HuH-7 (cell line): ENCODE measurements at regions not wholly inside any gene's neighbourhood (a gene's known extent, or its start where the extent isn't known, plus 50 kb on each side); places are given as distances from the start of the nearest gene placed in this dataset.
A peak's percentile ranks its signal among the peaks of the same experiment; 100 is the strongest.

Experiments
- DNase-seq: peaks from one replicate; pipeline ENCODE4 v3.0.0; 2011; ENCODE audit warnings: low spot score

DNA sequence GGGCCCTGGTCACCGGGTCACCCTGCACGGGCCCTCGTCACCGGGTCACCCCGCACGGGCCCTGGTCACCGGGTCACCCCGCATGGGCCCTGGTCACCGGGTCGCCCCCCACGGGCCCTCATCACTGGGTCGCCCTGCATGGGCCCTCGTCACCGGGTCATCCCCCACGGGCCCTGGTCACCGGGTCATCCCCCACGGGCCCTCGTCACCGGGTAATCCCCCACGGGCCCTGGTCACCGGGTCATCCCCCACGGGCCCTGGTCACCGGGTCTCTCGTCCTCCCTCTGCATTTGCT, 77.6 kb downstream of the RIPK4 start:
- DNase-seq: no peak

DNA sequence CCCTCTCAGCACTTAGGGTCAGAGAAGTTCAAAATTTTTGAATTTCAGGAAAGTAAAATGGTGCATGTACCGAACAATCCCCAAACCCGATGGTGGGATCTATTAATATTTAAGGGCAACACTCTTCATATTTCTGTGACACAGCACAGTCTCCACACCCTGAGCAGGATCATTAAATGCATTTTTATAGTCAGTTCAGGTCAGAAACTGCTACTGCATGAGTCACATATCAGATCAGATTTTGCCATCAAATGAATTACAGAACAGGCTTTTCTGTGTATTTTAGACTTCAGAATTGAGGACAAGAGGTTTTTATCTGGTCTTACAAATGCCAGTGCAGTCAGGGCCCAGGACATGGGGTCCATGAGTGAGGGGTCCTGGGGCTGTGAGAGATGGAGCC, 79.2 kb downstream of the RIPK4 start:
- no peak for DNase-seq

DNA sequence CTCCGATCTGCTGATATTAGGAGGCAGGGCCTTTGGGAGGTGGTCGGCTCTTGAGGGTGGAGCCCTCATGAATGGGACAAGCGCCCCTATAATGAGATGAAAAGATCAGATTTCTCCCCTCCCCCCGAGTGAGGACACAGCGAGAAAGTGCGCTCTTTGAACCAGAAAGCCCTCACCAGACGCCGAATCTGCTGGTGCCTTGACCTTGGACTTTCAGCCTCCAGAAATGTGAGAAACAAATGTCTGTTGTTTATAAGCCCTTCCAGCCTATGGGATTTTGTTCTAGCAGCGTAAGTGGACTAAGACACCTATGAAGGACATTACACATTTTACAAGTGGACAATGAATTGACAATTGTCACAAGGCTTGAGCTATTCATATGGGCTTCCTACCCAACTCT, 80.2 kb downstream of the RIPK4 start:
- no peak for DNase-seq

DNA sequence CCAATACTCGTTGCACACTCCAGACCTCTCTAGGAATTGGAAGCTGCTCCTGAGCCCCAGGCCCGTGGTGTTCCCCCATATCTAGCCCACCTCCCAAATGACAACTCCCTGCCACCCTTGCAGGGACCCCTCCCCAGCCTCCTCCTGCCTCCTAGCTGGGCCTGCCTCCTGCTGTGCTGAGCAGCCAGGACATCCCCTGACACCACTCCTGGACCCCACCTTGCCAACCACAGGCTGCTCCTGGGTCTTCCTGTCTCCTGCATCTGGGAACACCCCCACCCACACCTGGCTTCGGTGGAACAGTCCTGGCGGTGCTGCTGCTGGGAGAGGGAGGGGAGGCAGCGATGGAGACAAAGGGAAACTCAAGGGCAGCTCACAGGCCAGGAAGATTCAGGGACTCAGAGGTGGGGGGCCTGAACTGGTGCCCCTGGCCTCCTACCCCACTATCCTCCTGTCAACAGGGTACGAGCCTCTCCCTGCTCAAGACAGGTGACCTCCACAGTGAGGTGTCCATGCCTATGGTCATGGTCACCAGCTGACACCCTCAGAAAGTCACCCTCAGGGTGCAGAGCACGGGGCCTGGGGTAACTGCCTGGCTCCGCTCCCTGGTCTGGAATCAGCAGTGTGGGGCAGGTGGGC, 81.2 kb downstream of the RIPK4 start:
- DNase-seq: no peak

DNA sequence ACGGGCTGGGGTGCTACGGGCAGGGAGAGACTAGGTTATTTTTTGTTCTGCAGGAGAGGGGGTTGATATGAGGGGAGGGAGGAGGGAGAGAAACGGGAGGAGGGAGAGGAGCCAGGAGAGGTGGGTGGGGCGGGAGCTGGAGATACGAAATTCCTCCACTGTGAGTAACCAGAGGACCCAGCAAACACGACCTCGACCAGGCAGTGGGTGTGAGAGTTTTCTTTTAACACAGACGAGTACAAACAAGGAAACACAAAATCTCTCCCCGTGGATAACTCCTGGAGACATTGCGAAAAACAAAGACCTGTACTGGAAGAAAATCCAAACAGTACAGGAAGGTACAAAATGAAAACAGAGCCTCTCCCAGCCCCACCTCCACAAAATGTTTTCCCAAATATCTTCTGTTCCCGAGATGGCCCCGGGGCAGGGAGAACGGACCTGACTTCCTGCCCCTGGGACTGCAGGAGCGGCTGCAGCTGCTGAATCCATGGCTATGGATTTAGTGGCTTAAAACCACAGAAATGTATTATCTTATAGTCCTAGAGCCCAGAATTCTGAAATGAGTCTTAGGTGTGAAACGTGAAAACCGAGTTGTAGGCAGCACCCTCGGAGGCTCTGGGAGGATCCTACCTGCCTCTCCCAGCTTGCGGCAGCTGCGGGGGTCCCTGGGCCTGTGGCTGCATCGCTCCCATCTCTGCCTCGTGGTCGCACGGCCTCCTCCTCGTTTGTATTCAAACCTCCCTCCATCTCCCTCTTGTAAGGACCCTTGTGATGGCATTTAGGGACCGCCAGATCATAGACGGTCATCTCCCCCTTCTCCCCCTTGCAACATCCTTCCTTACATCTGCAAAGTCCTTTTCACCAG, 82.2 kb downstream of the RIPK4 start:
- no peak for DNase-seq

DNA sequence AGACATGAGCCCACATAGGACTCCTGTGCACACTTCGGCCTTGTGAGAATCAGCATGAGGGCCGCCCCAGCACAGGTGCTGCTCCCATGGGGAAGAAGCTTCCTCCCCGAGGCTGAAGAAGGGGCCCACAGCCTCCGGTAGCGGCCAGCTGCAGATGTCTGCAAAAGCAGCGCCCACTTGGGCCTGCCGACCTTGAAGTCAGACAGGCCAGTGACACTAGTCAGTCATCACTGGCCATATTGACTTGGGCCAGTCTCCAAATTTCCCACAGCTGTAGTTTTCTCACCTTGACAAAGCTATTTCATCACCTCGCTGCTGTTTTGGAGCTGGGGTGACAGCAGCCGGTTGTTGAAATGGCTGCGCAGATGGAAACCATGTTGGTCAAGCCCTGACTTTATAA, 83.0 kb downstream of the RIPK4 start:
- no peak for DNase-seq

DNA sequence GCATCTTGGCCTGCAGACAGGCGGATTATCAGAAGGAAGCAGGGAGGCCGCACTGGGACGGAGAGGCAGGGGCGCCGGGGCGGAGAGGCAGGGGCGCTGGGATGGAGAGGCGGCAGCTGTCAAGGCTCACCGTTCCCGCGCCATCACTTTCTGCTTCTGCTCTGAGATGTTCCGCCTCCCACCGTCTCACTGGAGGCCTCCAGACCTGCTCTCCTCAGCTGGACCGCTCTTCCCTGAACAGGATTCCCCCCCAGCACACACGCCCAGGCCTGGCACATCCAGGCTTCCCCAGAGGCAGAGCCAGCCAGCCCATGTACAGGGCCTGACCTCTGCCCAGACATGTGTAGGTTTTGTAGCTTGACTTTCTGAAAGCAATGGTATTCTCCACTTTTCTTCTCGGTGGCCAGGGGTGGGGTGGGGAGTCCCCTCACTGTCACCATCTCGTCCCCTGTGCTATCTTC, 84.1 kb downstream of the RIPK4 start:
- DNase-seq: no peak

DNA sequence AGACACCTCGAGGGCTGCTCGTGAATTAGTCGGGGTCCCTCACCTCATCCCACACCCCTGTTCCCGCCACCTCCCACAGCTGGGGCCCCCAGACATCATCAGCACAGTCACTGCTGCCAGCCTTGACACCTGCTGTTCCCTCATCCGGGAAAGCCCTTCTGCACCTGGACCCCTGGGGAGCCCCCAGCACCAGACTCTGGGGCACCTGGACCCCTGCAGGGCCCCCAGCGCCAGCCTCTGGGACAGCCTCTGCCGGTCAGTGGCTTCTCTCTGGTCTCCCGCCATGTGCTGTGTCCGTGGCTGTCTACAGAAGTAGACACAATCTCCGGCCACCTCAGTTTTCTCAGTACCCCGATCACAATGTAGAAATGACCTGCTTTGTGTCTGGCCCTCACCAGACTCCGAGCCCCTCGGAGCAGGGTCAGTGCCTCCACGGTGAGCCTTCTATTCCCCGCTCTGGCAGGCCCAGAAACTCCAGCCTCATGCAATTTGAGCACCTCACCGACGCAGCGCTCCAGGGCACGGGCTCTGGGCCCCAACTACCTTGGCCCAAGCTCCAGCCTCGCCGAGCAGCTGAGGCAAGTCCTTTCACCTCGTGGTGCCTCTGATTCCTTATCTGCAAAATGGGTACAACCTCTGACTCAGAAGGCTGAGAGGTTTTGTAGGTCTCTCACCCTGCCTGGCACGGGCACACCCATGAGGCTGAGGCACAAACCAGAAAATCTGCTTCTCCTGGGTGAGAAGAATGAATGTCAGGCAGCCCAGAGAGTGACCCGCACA, 84.7 kb downstream of the RIPK4 start:
- no peak for DNase-seq

DNA sequence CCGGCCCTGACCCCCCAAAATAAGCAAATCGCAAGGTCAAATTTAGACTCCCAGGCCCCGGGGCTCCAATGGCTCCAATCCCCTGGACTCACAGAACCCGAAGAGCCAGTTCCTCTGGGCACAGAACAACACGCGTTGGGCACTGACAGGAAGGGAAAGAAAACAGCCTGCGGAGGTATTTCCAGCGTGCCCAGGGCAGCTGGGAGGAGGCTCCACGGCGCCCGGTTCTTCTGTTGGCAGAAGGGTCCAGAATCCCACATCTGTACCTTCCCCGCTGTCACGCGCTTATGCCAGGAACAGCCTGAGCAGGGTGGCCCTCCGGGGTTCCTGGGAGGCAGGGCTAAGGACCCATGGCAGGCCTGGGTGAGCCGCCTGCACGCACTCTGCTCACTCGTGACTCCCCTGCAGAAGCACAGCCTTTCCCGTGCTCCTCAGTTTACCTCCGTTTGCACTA, 85.5 kb downstream of the RIPK4 start:
- no peak for DNase-seq

DNA sequence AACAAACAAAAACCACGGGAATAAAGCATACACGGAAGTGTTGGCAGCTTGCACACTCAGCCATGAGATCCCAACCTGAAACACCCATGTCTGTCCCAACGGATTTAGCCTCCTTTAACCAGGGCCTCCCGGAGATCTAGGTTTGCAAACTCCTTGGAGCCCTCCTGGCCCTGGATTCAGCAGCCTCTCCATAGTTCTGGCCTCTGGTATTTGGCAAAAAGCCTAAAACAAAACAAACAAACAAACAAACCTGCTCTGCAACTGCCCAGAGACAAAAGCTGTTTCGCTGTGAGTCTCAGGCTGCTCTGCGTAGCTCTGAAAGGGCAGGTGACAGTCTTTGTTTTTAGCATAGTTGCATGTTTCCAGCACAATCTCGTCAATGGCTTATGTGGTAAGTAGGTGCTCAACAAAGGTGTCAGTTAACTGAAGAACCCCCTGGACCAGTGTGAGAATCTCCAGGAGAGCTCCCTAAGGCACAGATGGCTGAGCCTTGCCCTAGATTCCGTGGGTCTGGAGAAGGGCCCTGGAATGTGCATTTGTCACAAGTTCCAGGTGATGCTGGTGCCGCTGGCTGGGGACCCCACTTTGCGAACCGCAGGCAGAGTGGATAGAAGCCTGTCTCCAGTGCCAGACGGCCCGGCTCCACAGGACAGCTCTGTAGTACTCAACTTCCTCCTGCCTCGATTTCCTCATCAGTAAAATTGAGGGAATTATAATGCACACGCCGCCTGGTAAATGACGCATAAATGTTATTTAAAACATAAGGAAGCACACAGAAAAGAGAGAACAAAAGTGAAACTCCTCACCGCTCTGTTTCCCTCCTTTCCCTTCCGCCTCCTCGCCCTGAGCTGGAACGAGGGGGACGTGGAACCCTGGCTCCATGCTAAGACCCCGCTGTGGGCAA, 86.2 kb downstream of the RIPK4 start:
- no peak for DNase-seq

DNA sequence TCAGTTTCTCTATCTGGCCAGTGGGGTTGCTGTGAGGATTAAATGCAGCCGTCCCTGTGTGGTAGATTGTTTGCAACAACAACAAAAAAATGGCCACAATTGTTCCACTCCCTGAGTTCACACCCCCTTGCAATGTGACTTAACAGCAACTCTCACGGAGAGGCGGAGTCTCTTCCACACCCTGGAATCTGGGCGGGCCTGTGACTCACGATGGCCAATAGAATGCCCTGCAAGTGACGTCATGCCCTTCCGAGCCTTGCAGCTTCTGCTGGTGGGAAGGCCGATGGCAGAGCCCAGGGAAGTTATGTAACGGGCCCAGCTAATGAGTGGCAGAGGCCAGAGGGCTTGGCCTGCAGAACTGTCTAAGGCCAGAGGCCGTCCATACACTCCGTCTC, 87.9 kb downstream of the RIPK4 start:
- DNase-seq: peak; percentile 94

DNA sequence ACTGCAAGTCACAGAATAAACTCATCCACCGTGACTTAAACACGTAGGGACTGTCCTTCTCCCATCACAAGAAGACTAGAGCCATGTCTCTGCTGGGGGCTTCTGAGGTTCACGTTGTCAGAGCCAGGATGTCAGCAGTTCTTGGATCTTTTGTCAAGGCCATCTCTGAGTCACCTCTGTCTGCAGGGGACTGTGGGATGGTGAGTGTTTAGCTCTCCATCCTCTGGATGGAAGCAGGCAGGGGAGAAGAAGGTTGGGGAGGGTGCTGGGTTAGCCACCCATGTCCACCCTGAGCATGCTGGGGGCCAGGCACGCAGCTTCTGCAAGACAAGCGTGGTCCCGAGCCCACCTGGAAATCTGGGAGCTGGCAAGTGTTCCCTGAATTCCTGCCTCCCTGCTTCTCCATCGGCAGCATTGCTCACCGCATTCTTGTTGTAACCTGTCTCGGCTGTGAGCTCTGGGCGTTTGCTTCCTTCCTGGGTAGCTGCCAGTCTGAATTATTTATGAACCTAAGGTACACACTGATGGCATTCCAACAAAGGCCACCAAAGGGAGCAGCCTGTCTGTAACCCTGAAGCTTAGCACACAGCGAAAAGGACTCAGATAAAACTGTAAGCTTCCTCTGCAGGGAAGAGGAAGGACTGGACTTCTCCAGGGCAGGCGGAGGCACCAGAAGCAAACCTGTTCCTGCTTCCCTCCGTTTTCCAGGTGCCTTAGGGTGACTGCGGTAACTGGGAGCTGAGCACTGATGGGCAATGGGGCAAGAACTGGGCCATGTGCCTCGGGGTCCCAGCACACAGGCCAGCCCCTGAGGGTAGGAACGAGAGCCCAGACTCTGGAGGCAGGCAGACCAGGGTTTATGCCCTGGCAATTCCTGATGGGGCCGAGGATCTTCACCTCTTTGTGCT, 88.6 kb downstream of the RIPK4 start:
- DNase-seq: peak; percentile 59

DNA sequence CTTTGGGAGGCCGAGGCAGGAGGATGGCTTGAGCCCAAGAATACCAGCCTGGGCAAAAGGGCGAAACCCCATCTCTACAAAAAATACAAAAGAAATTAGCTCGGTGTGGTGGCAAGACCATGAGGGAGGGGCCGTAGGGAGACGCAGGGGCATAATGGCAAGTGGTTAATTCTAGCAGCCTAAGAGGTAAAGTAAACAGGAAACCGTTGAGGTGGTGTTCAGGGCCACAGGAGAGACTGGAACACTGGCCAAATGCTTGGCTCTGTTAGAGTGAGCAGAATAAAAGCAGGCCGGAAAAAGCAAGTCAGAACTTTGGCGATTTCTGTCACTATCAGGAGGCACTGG, 89.2 kb downstream of the RIPK4 start:
- DNase-seq: no peak

DNA sequence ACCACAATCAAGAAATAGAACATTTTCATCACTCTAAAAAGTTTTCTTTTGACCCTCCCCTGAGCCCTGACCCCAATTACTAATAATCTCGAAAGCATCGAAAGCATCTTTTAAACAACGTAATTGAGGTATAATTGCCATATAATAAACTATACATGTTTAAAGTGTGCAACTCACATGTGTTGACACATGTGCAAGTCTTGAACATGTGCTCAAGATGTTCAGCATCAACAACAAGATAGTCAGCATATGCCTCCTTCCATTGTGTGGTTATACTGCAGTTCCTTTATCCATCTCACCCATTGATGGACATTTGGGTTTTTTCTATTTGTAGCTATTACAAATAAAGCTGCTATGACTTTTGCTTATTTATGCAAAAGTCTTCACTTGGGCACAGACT, 90.7 kb downstream of the RIPK4 start:
- no peak for DNase-seq

DNA sequence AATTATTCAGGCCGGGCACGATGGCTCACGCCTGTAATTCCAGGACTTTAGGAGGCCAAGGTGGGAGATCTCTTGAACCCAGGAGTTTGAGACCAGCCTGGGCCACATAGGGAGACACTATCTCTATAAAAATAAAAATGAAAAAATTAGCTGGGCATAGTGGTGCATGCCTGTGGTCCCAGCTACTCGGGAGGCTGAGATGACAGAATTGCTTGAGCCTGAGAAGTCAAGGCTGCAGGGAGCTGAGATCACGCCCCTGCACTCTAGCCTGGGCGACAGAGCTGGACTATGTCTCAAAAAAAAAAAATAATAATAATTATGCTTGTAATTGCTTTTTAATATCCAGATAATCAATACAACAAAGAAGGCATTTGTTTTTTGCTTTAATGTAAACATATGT, 91.3 kb downstream of the RIPK4 start:
- no peak for DNase-seq

DNA sequence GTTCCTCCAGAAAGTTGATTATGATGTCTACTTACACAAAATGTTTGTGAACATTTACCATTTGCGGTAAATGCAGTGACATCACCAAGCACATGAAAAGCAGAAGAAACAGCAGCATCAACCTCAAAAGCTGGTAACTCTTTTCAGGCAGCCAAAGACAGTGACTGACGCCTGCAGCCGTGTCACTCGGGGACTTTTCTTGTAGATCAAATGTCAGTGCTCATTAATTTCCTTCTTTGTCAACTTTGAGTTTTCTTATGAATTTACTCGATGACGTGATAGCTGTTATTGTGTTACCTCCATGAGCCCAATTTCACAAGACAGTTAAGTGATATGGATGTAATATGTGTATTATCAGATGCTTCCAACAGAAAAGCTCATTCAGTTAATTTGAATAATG, 92.5 kb downstream of the RIPK4 start:
- DNase-seq: no peak

DNA sequence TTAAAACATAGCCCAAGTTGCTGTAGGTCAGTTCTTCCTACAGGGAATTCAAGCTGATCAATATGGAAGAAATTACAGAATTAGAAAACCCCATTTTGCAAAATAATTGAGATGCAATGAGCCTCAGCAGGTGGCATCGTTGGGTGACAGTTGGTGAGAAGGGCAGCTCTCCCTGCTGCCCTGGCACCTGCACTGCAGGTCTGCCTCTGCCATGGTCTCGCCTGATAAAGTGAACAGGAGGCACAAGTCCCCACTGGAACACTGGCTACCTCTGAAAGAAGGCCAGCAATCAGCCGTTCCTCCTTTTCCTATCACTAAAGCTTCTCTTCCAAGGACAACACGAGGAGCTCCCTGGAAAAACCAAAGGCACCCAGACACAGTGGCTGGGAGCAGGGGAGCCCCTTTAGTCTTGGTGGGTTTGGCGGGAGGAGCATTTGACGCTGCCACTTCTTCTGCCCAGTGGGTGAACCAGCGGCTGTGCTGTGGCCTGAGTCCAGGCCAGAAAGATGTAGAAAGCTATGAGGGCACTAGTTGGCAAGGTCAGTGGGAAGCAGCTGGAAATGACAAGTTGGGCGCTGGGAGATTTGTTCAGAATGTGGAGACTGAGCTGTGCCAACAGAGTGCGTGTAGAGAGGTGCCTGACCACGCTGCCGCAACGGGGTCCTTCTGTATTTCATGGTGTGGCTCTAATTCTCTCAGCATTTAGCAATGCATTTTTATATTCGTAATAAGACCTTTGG, 93.1 kb downstream of the RIPK4 start:
- no peak for DNase-seq

DNA sequence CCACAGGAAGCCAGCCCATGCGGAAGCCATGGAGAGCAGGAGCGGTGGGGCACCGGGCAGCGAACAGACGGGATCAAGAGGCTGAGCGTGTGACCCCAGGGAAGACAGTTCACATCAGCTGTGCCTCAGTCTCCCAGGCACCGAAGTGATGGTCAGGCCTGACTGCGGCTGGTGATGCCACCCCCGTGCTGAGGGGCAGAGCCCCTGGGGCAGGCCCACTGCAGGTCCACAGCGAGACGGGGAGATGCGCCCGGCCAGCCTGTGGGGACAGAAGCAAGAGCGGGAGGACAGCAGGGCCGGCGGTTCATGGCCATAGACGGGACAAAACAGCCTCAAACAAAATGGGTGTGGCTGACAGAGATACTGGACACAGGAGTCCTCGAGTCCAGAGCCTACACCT, 93.8 kb downstream of the RIPK4 start:
- no peak for DNase-seq

DNA sequence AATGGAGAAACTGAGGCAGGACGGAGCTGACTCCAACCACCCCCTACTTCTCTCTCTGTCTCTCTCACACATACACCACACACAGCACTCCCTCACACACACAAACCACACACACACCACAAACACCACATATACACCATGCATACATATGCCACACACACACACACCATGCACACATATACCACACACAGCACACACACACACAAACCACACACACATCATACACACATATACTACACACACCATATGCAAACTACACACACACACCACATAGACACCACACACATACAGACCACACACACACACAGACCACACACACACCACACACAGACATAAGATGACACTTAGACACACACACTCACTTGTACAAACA, 94.3 kb downstream of the RIPK4 start:
- no peak for DNase-seq

DNA sequence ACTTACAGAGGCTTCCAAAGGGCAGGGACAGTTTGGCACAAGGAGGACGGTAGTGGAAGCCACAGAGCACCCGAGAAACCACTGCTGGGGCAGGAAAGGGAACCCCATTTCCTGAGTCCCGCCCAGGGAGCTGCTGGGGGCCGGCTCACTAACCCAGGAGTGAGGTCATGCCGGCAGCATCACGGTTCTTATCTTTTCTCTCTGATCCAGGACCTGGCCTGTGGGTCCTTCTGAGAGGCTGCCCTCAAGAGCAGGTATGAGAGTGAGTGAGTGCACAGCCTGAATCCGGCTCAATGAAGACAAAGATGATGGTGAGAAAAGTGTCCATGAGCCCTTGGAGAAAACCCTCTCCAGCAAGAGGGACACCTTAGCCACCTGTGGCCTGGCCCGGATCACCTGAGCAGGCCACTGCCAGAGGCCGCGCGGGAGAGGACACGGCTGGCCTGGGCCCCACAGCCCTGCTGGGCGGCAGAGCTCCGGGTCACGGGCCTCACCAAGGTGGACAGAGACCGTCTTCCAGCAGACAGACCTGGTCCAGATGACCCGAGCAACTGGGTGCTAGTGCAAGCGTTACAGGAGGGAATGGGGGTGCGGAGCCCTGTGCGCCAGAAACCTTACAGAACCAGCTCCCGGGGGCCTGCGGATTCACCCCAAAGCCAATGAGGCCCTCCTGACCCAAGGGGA, 94.9 kb downstream of the RIPK4 start:
- no peak for DNase-seq
